Sigmoid colon (tissue), 4 donors: ENCODE measurements at regions not wholly inside any gene's neighbourhood (a gene's known extent, or its start where the extent isn't known, plus 50 kb on each side); places are given as distances from the start of the nearest gene placed in this dataset.

Source experiments
- CTCF ChIP-seq, 4 experiments: fragments of 450-650 bp in 3 of 4; fragments of 200-600 bp in 1 of 4; IDR thresholded peaks; one replicate each; pipeline ENCODE4 v1.5.1; 2016 to 2019; ENCODE audit warnings: antibody characterized with exemption in 4 of 4, mild to moderate bottlenecking in 3 of 4, moderate library complexity in 2 of 4
- EP300 ChIP-seq, 4 donors: sonication (generic); formaldehyde crosslinking; IDR thresholded peaks; one replicate each; pipeline ENCODE4 v1.6.1; 2017; ENCODE audit warnings: antibody characterized with exemption in 4 of 4
- POLR2A ChIP-seq, 2 donors: fragments of 450-650 bp; IDR thresholded peaks; one replicate each; pipeline ENCODE4 v1.6.1; 2016; ENCODE audit warnings: antibody characterized with exemption in 2 of 2, mild to moderate bottlenecking in 2 of 2, moderate library complexity in 2 of 2

- TF ChIP-seq EP300 (IDR thresholded peaks at IDR 0.05) (no peak), CTCF (IDR thresholded peaks at IDR 0.05) (no peak), POLR2A (IDR thresholded peaks at IDR 0.05) (no peak)
These were observed 465.4 kb upstream of the CDH9 start for GRCh38 chr5:27503813-27504212.
